OCI-LY7 (cell line): ENCODE measurements at regions not wholly inside any gene's neighbourhood (a gene's known extent, or its start where the extent isn't known, plus 50 kb on each side); places are given as distances from the start of the nearest gene placed in this dataset.
"Not testable (repeated sequence)": the region's sequence is repeated elsewhere in the genome, so short reads cannot be mapped to it uniquely, and the experiment has no call there.

Experiments
- BruUV-seq: library from RNA; stranded (reverse); fragments of 400-500 nt; replicated peaks from 2 replicates; lab custom pipeline; 2021; lab: Mats Ljungman, UMichigan
- CTCF ChIA-PET: fragments of 300-600 bp; sonication (Branson Sonifier 250); formaldehyde crosslinking; loops from one replicate; lab custom pipeline; 2022; ENCODE audit warnings: antibody characterized with exemption; ENCODE audit not compliant: unreplicated experiment; lab: Charles Lee
- POLR2A ChIA-PET: fragments of 300-600 bp; sonication (Branson Sonifier 250); formaldehyde crosslinking; loops from one replicate; lab custom pipeline; 2022; ENCODE audit warnings: antibody characterized with exemption; lab: Charles Lee
- DNase-seq: peaks from one replicate; pipeline ENCODE4 v3.0.0-alpha.2; 2015; ENCODE audit warnings: low spot score
- H2AFZ ChIP-seq: fragments of 200-600 bp; sonication (generic), shearing (Covaris generic); 2 replicates; pipeline ENCODE4 v1.6.1; 2014; ENCODE audit warnings: mild to moderate bottlenecking, antibody characterized with exemption, low read length, moderate library complexity
- H3K27ac ChIP-seq: fragments of 200-600 bp; sonication (generic); 2 replicates; pipeline ENCODE4 v1.5.1; 2014; ENCODE audit warnings: mixed run types, low read depth, mild to moderate bottlenecking, moderate library complexity, low read length, inconsistent platforms; ENCODE audit not compliant: poor library complexity, severe bottlenecking
- H3K36me3 ChIP-seq: fragments of 200-600 bp; sonication (generic); 2 replicates; pipeline ENCODE4 v1.6.1; 2014; ENCODE audit warnings: mild to moderate bottlenecking, antibody characterized with exemption, low read length, moderate library complexity, mixed read lengths; ENCODE audit not compliant: insufficient read depth
- H3K4me1 ChIP-seq: fragments of 200-600 bp; sonication (generic); 2 replicates; pipeline ENCODE4 v1.5.1; 2014; ENCODE audit warnings: mild to moderate bottlenecking, low read length; ENCODE audit not compliant: insufficient read depth, poor library complexity, severe bottlenecking
- H3K4me2 ChIP-seq: fragments of 200-600 bp; sonication (generic); 2 replicates; pipeline ENCODE4 v1.6.1; 2014; ENCODE audit warnings: mild to moderate bottlenecking, low read length
- H3K4me3 ChIP-seq: fragments of 200-600 bp; sonication (generic); 2 replicates; pipeline ENCODE4 v1.5.1; 2014; ENCODE audit warnings: mild to moderate bottlenecking, low read depth, low read length; ENCODE audit not compliant: poor library complexity, severe bottlenecking
- H3K79me2 ChIP-seq: fragments of 200-600 bp; sonication (generic); 2 replicates; pipeline ENCODE4 v1.6.1; 2016; ENCODE audit warnings: low read depth, mild to moderate bottlenecking, low read length, moderate library complexity, mixed read lengths; ENCODE audit not compliant: insufficient read depth
- H3K9me2 ChIP-seq: fragments of 200-600 bp; sonication (generic); 2 replicates; pipeline ENCODE4 v1.6.1; 2016; ENCODE audit warnings: mild to moderate bottlenecking, low read length, mixed read lengths; ENCODE audit not compliant: insufficient read depth
- H3K9me3 ChIP-seq: fragments of 200-600 bp; sonication (generic); 2 replicates; pipeline ENCODE4 v1.6.1; 2014; ENCODE audit warnings: mild to moderate bottlenecking, mixed run types, low read length, mixed read lengths
- H4K20me1 ChIP-seq: fragments of 200-600 bp; sonication (generic); 2 replicates; pipeline ENCODE4 v1.6.1; 2014; ENCODE audit warnings: mild to moderate bottlenecking, antibody characterized with exemption, low read length, moderate library complexity, mixed read lengths; ENCODE audit not compliant: insufficient read depth
- EZH2phosphoT487 ChIP-seq: fragments of 200-600 bp; sonication (generic); IDR thresholded peaks from 2 replicates; pipeline ENCODE4 v1.6.1; 2018; ENCODE audit warnings: low read depth, borderline replicate concordance, mild to moderate bottlenecking, mixed run types, antibody characterized with exemption, low read length, moderate library complexity, mixed read lengths
- intact Hi-C: fragments of 100-400 bp; cut with micrococcal nuclease; formaldehyde crosslinking; loops from one replicate; pipeline ENCODE4 v1.10.0; 2022; ENCODE audit not compliant: unreplicated experiment
- TF ChIP-seq, protein P1 (sequence below): fragments of 200-600 bp; sonication (generic); conservative IDR thresholded peaks from 2 replicates; pipeline ENCODE4 v1.5.1; 2014; ENCODE audit warnings: mild to moderate bottlenecking, antibody characterized with exemption, low read length, moderate library complexity, mixed read lengths

DNA sequence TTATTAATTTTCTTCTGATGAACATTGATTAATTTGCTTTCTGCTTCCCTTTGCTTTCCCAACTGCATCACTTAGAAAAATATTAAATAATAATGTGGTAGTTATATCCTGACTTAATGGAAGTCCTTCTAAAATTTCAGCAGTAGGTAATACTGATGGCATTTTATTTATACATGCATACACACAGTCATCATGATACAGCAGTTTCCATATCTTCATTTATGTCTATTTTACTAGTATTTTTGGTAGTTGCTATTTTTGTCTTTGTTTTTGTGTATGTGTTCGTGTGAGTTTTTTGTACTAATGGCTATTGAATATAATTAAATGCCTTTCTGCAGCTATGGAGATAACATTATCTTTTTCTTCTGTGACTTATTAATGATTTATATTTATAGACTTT, 484.7 kb upstream of the CNTN5 start:
- Histone ChIP-seq H3K36me3 (no peaks in the 10 kb centered on the region), H3K79me2 (no peaks in the 10 kb centered on the region), H3K9me2 (no peaks in the 10 kb centered on the region), H3K4me1 (no peaks in the 10 kb centered on the region), H3K4me2 (no peak overlapping the region), H3K27ac (no peak overlapping the region), H2AFZ (no peak overlapping the region), H3K4me3 (no peak overlapping the region), H4K20me1 (no peaks in the 10 kb centered on the region), H3K9me3 (no peaks in the 10 kb centered on the region)
- ChIA-PET CTCF (no interaction called here), POLR2A (interaction anchor here (1.0 kb wide), 1 partner anchor 8 kb away, joined by 4 read pairs; no protein-coding TSS in a partner anchor)
- intact Hi-C loops, result no loop called here
- no peak for DNase-seq
- no TSS peak for BruUV-seq
- no peak for TF ChIP-seq EZH2phosphoT487
- TF ChIP-seq, protein P1, sequence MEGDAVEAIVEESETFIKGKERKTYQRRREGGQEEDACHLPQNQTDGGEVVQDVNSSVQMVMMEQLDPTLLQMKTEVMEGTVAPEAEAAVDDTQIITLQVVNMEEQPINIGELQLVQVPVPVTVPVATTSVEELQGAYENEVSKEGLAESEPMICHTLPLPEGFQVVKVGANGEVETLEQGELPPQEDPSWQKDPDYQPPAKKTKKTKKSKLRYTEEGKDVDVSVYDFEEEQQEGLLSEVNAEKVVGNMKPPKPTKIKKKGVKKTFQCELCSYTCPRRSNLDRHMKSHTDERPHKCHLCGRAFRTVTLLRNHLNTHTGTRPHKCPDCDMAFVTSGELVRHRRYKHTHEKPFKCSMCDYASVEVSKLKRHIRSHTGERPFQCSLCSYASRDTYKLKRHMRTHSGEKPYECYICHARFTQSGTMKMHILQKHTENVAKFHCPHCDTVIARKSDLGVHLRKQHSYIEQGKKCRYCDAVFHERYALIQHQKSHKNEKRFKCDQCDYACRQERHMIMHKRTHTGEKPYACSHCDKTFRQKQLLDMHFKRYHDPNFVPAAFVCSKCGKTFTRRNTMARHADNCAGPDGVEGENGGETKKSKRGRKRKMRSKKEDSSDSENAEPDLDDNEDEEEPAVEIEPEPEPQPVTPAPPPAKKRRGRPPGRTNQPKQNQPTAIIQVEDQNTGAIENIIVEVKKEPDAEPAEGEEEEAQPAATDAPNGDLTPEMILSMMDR, result no peak

GRCh38 chr11:98538358-98538757, 482.4 kb upstream of the CNTN5 start:
- H2AFZ ChIP-seq, result not testable (repeated sequence)

GRCh38 chr11:98545544-98546175, 475.1 kb upstream of the CNTN5 start:
- BruUV-seq, result no TSS peak
- no peak for DNase-seq
- Histone ChIP-seq H3K9me3 (no peaks in the 10 kb centered on the region), H3K4me1 (no peaks in the 10 kb centered on the region), H3K9me2 (no peaks in the 10 kb centered on the region), H3K36me3 (no peaks in the 10 kb centered on the region), H3K27ac (no peak overlapping the region), H4K20me1 (no peaks in the 10 kb centered on the region), H3K79me2 (no peaks in the 10 kb centered on the region), H2AFZ (no peak overlapping the region), H3K4me3 (no peak overlapping the region), H3K4me2 (no peak overlapping the region)
- TF ChIP-seq EZH2phosphoT487, result no peak
- TF ChIP-seq, protein P1, result no peak
- ChIA-PET POLR2A (no interaction called here), CTCF (no interaction called here)
- intact Hi-C loops, result no loop called here

More at GRCh38 chr11:98538358-98538757, 482.4 kb upstream of the CNTN5 start:
- BruUV-seq, H4K20me1 ChIP-seq, H3K36me3 ChIP-seq, H3K4me3 ChIP-seq, H3K4me2 ChIP-seq, POLR2A ChIA-PET, CTCF ChIA-PET, H3K9me3 ChIP-seq, H3K4me1 ChIP-seq, intact Hi-C loops, H3K27ac ChIP-seq, H3K9me2 ChIP-seq, H3K79me2 ChIP-seq, DNase-seq: not testable (repeated sequence)
